ENCODE measurements at regions not wholly inside any gene's neighbourhood (a gene's known extent, or its start where the extent isn't known, plus 50 kb on each side); places are given as distances from the start of the nearest gene placed in this dataset.
A peak's percentile ranks its signal among the peaks of the same experiment; 100 is the strongest.
"Not testable (repeated sequence)": the region's sequence is repeated elsewhere in the genome, so short reads cannot be mapped to it uniquely, and the experiment has no call there.

GRCh38 chr5:15021266-15022046, 149.9 kb upstream of the ANKH start:
- DNase-seq (ENCODE audit: low read depth): no peak

GRCh38 chr5:15020736-15021135, 149.2 kb upstream of the ANKH start:
- DNase-seq (ENCODE audit: low read depth): no peak

- no peak for DNase-seq (ENCODE audit: low read depth)
These were observed 143.2 kb upstream of the ANKH start for GRCh38 chr5:15014809-15015208.

GRCh38 chr5:15013654-15014463, 142.3 kb upstream of the ANKH start:
- no peak for DNase-seq (ENCODE audit: low read depth)

GRCh38 chr5:15012061-15012460, 140.5 kb upstream of the ANKH start:
- DNase-seq (ENCODE audit: low read depth): no peak

GRCh38 chr5:15010936-15011335, 139.4 kb upstream of the ANKH start:
- DNase-seq (ENCODE audit: low read depth): no peak

GRCh38 chr5:15009420-15009819, 137.8 kb upstream of the ANKH start:
- DNase-seq (ENCODE audit: low read depth): no peak

- no peak for DNase-seq (ENCODE audit: low read depth)
These were observed 137.3 kb upstream of the ANKH start for GRCh38 chr5:15008921-15009320.

- no peak for DNase-seq (ENCODE audit: low read depth)
These were observed 136.9 kb upstream of the ANKH start for GRCh38 chr5:15008476-15008875.

- DNase-seq (ENCODE audit: low read depth): no peak
These were observed 136.1 kb upstream of the ANKH start for GRCh38 chr5:15007646-15008045.

GRCh38 chr5:15004506-15004905, 132.9 kb upstream of the ANKH start:
- DNase-seq (ENCODE audit: low read depth): no peak

- peak; percentile 26 for DNase-seq (ENCODE audit: low read depth)
These were observed 131.9 kb upstream of the ANKH start for GRCh38 chr5:15003511-15003920.

- no peak for DNase-seq (ENCODE audit: low read depth)
These were observed 131.2 kb upstream of the ANKH start for GRCh38 chr5:15002791-15003190.

GRCh38 chr5:15002173-15002572, 130.6 kb upstream of the ANKH start:
- DNase-seq (ENCODE audit: low read depth): no peak

- DNase-seq (ENCODE audit: low read depth): no peak
These were observed 129.9 kb upstream of the ANKH start for GRCh38 chr5:15001517-15001916.

- no peak for DNase-seq (ENCODE audit: low read depth)
These were observed 126.9 kb upstream of the ANKH start for GRCh38 chr5:14998491-14998890.

- no peak for DNase-seq (ENCODE audit: low read depth)
These were observed 125.4 kb upstream of the ANKH start for GRCh38 chr5:14996997-14997396.

GRCh38 chr5:14995229-14995628, 123.7 kb upstream of the ANKH start:
- no peak for DNase-seq (ENCODE audit: low read depth)

- not testable (repeated sequence) for DNase-seq (ENCODE audit: low read depth)
These were observed 122.0 kb upstream of the ANKH start for GRCh38 chr5:14993459-14994133.

- peak; percentile 24 for DNase-seq (ENCODE audit: low read depth)
These were observed 121.3 kb upstream of the ANKH start for GRCh38 chr5:14992751-14993458.

GRCh38 chr5:14988223-14988622, 116.6 kb upstream of the ANKH start:
- DNase-seq (ENCODE audit: low read depth): no peak

- DNase-seq (ENCODE audit: low read depth): no peak
These were observed 114.8 kb upstream of the ANKH start for GRCh38 chr5:14986413-14986812.
